HUES64 (cell line): ENCODE measurements at regions not wholly inside any gene's neighbourhood (a gene's known extent, or its start where the extent isn't known, plus 50 kb on each side); places are given as distances from the start of the nearest gene placed in this dataset.

ENCODE experiments used
- H3K27ac ChIP-seq: 2 replicates; pipeline ENCODE4 v1.7.0; 2013; ENCODE audit warnings: low read depth, low read length, inconsistent platforms
- H3K27me3 ChIP-seq: 2 replicates; pipeline ENCODE4 v1.6.1; 2013; ENCODE audit warnings: mild to moderate bottlenecking, low read length; ENCODE audit not compliant: insufficient read depth
- H3K36me3 ChIP-seq: 2 replicates; pipeline ENCODE4 v1.6.1; 2013; ENCODE audit warnings: mild to moderate bottlenecking, low read length; ENCODE audit not compliant: insufficient read depth
- H3K4me1 ChIP-seq: 2 replicates; pipeline ENCODE4 v1.6.1; 2013; ENCODE audit warnings: mild to moderate bottlenecking, low read length, moderate library complexity; ENCODE audit not compliant: insufficient read depth
- H3K4me3 ChIP-seq: 2 replicates; pipeline ENCODE4 v1.5.1; 2013; ENCODE audit warnings: mild to moderate bottlenecking, low read length, moderate library complexity
- H3K9ac ChIP-seq: 2 replicates; pipeline ENCODE4 v1.6.1; 2013; ENCODE audit warnings: mild to moderate bottlenecking, low read depth, low read length
- H3K9me3 ChIP-seq: 2 replicates; pipeline ENCODE4 v1.6.1; 2013; ENCODE audit warnings: low read depth, low read length; ENCODE audit not compliant: insufficient read depth
- WGBS: fragments of 150-250, 120-280 bp; methylation state at CpG from one replicate; pipeline ENCODE4 v1.1.7; 2013; ENCODE audit warnings: missing lambda C conversion rate; 5-methylcytosine and 5-hydroxymethylcytosine counted together

DNA sequence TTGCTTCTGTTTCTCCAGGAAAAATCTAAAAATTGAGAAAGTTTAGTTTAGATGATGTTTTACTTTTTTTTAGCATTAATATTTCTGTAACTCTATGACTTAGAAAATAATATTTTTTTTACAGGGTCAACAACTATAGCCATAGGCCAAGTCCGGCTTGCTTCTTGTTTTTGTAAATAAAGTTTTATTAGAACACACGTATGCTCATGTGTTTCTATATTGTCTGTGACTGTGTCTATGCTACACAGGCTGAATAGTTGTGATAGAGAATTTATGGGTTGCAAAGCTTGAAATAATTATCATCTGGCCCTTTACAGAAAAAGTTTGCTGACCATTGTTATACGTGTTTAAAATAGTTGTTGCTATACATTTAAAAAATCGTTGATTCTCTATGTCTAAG lies 399.2 kb downstream of the EPM2A start:
- H3K36me3 ChIP-seq, result no peaks in the 10 kb centered on the region
- H3K27me3 ChIP-seq, result no peaks in the 10 kb centered on the region
- no peak overlapping the region for H3K27ac ChIP-seq
- WGBS, result 93% methylated on average over 4 of the region's 4 CpGs
- peaks cover 20% of the 10 kb centered on the region; the same call in 1 of the 2 replicates for H3K4me1 ChIP-seq
- H3K9me3 ChIP-seq, result no peaks in the 10 kb centered on the region
- H3K4me3 ChIP-seq, result no peak overlapping the region
- H3K9ac ChIP-seq, result no peak overlapping the region

- Histone ChIP-seq H3K9ac (no peak overlapping the region), H3K9me3 (no peaks in the 10 kb centered on the region), H3K4me1 (peaks cover 3% of the 10 kb centered on the region; the same call in 1 of the 2 replicates), H3K36me3 (no peaks in the 10 kb centered on the region), H3K27ac (no peak overlapping the region), H3K4me3 (no peak overlapping the region), H3K27me3 (no peaks in the 10 kb centered on the region)
- 100% methylated on average over 1 of the region's 2 CpGs for WGBS
These were observed 396.2 kb downstream of the EPM2A start for GRCh38 chr6:145339089-145339488.

GRCh38 chr6:145340256-145340655 lies 395.1 kb downstream of the EPM2A start:
- Histone ChIP-seq H3K4me1 (peaks cover 3% of the 10 kb centered on the region; the same call in 1 of the 2 replicates), H3K36me3 (no peaks in the 10 kb centered on the region), H3K4me3 (no peak overlapping the region), H3K9me3 (no peaks in the 10 kb centered on the region), H3K9ac (no peak overlapping the region), H3K27ac (no peak overlapping the region), H3K27me3 (no peaks in the 10 kb centered on the region)

- Histone ChIP-seq H3K27me3 (no peaks in the 10 kb centered on the region), H3K36me3 (no peaks in the 10 kb centered on the region), H3K27ac (no peak overlapping the region), H3K4me1 (peaks cover 11% of the 10 kb centered on the region), H3K4me3 (no peak overlapping the region), H3K9me3 (no peaks in the 10 kb centered on the region), H3K9ac (no peak overlapping the region)
These were observed 390.2 kb downstream of the EPM2A start for GRCh38 chr6:145345094-145345493.

DNA sequence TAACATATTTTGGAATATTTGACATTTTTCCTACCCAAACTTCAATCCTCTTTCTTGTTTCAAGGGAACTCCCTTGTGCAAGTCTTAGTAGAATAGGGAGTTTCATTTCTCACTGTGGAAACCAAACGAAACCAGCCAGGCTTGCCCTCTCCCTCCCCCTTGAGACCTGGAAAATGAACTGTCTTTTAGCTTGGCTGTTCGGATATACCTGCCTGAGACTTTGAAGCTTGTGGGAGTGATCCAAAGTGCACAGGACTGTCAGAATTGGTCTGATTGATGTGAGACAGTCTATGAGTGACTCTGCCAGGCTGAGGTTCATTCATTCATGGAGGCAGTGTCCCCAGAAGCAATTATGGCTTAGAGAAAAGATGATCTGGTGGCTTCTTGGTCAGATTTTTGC lies 388.1 kb downstream of the EPM2A start:
- H3K4me1 ChIP-seq, result peaks cover 11% of the 10 kb centered on the region
- H3K9ac ChIP-seq, result no peak overlapping the region
- 92% methylated on average over 2 of the region's 2 CpGs for WGBS
- no peaks in the 10 kb centered on the region for H3K9me3 ChIP-seq
- no peak overlapping the region for H3K4me3 ChIP-seq
- H3K27me3 ChIP-seq, result no peaks in the 10 kb centered on the region
- no peaks in the 10 kb centered on the region for H3K36me3 ChIP-seq
- H3K27ac ChIP-seq, result no peak overlapping the region

DNA sequence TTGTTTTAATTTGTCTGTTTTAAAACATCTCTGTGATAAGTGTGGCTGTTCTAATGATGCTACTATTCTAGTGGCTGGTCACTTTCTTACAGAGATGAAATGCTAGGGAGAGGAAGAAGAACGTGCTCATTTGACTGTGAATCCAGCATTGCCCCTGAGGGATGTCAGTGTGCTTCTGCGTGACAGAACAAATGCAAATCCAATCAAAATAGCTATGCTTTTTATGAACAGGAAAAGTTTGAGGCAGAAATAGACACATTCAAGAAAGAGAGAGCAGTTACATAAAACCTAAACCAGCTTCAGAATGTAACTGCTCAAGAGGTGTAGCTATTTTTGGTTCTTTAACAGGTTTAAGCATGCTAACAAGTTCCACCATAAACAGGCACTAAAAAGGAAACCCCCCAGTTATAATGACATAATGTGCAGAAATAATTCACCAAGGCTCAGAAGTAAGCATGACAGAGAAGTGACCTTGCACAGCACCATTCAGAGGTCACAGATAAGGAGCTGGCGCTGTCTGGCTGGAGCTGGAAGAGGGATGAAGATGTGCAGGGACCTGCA lies 385.3 kb downstream of the EPM2A start:
- H3K9ac ChIP-seq, result no peak overlapping the region
- no peak overlapping the region for H3K27ac ChIP-seq
- 88% methylated on average over 3 of the region's 3 CpGs for WGBS
- H3K36me3 ChIP-seq, result no peaks in the 10 kb centered on the region
- H3K27me3 ChIP-seq, result no peaks in the 10 kb centered on the region
- peaks cover 7% of the 10 kb centered on the region; the same call in 1 of the 2 replicates for H3K4me1 ChIP-seq
- H3K9me3 ChIP-seq, result no peaks in the 10 kb centered on the region
- H3K4me3 ChIP-seq, result no peak overlapping the region

- Histone ChIP-seq H3K4me1 (peaks cover 7% of the 10 kb centered on the region; the same call in 1 of the 2 replicates), H3K27me3 (no peaks in the 10 kb centered on the region), H3K9ac (no peak overlapping the region), H3K36me3 (no peaks in the 10 kb centered on the region), H3K27ac (no peak overlapping the region), H3K9me3 (no peaks in the 10 kb centered on the region), H3K4me3 (no peak overlapping the region)
- 89% methylated on average over 3 of the region's 3 CpGs for WGBS
These were observed 384.4 kb downstream of the EPM2A start for GRCh38 chr6:145350928-145351327.

DNA sequence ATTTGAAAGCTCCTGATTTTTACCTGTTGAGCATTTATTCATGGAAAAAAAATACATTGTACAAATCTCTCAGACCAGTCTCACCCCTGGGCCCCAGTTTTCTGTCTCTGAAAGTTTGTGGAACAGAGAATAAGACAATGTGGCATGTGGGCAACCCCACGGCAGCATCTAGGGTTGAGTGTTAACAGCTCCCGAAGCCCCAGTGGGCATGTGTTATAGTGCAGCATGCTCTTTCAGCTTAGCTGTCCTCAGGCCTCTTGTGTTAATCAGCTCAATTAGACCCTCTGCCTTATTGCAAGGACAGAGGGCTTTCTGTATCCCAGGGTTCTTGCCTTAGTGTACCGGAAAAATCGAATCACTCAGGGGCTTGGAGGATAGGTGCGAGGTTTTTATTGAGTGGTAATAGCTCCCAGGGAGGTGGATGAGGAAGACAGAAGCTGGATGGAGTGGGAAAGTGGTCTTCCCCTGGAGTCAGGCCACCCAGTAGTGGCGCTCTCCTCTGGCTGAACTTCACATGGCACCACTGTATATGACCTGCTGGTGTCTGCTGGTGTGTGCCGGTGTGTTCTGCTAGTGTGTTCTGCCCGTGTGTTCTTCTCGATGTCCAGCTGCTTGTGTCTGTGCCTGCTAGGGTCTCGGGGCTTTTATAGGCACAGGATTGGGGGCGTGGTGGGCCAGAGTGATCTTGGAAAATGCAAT lies 382.8 kb downstream of the EPM2A start:
- no peak overlapping the region for H3K4me3 ChIP-seq
- H3K9me3 ChIP-seq, result no peaks in the 10 kb centered on the region
- H3K27ac ChIP-seq, result no peak overlapping the region
- H3K36me3 ChIP-seq, result no peaks in the 10 kb centered on the region
- 95% methylated on average over 11 of the region's 11 CpGs for WGBS
- H3K4me1 ChIP-seq, result peaks cover 7% of the 10 kb centered on the region; the same call in 1 of the 2 replicates
- no peaks in the 10 kb centered on the region for H3K27me3 ChIP-seq
- no peak overlapping the region for H3K9ac ChIP-seq

- Histone ChIP-seq H3K27me3 (no peaks in the 10 kb centered on the region), H3K27ac (no peak overlapping the region), H3K36me3 (no peaks in the 10 kb centered on the region), H3K4me1 (no peaks in the 10 kb centered on the region), H3K9me3 (peaks cover 7% of the 10 kb centered on the region; the same call in 1 of the 2 replicates), H3K4me3 (no peak overlapping the region), H3K9ac (no peak overlapping the region)
- WGBS, result 92% methylated on average over 8 of the region's 8 CpGs
These were observed 374.5 kb downstream of the EPM2A start for GRCh38 chr6:145360865-145361264.

DNA sequence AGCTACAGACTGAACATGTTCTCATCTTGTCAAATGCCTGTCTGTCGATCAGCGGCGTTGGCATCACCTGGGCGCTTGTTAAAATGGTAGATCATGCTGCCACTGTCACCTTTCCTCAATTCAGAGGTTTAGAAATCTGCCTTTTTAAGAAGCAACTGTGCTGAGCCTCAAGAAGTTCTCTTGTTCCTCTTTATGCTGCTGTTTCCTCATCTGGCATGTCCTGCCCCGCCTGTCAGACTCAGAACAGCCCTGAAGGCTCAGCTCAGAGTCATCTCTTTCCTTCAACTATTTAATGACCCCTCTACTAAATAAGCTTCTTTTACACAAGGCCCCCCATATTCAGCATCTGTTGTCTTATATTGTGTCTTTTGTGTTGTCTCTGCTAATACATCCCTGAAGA lies 368.2 kb downstream of the EPM2A start:
- 95% methylated on average over 5 of the region's 5 CpGs for WGBS
- Histone ChIP-seq H3K9ac (no peak overlapping the region), H3K27ac (no peak overlapping the region), H3K36me3 (no peaks in the 10 kb centered on the region), H3K4me3 (no peak overlapping the region), H3K9me3 (peaks cover 7% of the 10 kb centered on the region; the same call in 1 of the 2 replicates), H3K27me3 (no peaks in the 10 kb centered on the region), H3K4me1 (no peaks in the 10 kb centered on the region)

GRCh38 chr6:145368075-145368474 lies 367.2 kb downstream of the EPM2A start:
- 94% methylated on average over 5 of the region's 5 CpGs for WGBS
- no peak overlapping the region for H3K4me3 ChIP-seq
- no peak overlapping the region for H3K27ac ChIP-seq

More at GRCh38 chr6:145368075-145368474, 367.2 kb downstream of the EPM2A start:
- Histone ChIP-seq H3K9me3 (peaks cover 7% of the 10 kb centered on the region; the same call in 1 of the 2 replicates), H3K36me3 (no peaks in the 10 kb centered on the region), H3K27me3 (no peaks in the 10 kb centered on the region), H3K9ac (no peak overlapping the region), H3K4me1 (no peaks in the 10 kb centered on the region)
